GM15510 (cell line): ENCODE measurements at regions not wholly inside any gene's neighbourhood (a gene's known extent, or its start where the extent isn't known, plus 50 kb on each side); places are given as distances from the start of the nearest gene placed in this dataset.

ENCODE experiments used
- POLR2A ChIP-seq: IDR thresholded peaks from 3 replicates; pipeline ENCODE4 v1.6.1; 2011; ENCODE audit warnings: borderline replicate concordance; ENCODE audit not compliant: insufficient read length; ENCODE audit errors: extremely low read depth

DNA sequence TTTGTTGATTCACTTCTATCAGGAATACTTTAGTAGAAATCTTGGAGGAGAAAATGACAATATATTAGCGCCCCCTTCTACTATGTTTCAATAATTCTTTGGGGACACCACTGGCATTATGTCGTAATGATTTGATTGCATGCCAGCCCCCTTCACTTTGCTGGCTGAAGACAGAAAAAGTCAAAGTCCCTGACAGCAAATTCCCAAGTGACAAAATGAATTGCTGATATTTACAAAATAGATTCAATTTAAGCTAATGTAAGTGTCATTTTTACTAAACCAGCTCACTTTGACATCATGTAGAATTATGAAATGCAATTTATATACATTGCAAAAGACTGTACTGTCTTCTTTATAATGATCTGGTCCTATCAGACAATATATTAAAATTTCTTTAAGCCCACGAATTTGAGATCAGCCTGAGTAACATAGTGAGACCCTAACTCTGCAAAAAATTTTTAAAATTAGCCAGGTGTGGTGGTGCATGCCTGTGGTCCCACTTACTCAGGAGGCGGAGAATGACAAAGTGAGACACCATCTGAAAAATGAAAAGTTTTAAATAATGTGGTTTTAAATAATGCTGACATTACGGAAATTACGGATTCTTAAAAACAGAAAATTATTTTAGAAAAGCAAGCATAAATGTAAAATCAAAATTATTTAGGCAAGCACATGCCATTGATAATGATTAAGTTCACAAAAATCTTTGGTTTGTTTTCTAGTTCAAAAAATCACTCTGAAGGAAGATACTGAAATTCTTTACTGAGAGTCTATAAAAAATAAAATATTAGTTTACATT lies 520.1 kb upstream of the PKDCC start:
- TF ChIP-seq POLR2A, result no peak

DNA sequence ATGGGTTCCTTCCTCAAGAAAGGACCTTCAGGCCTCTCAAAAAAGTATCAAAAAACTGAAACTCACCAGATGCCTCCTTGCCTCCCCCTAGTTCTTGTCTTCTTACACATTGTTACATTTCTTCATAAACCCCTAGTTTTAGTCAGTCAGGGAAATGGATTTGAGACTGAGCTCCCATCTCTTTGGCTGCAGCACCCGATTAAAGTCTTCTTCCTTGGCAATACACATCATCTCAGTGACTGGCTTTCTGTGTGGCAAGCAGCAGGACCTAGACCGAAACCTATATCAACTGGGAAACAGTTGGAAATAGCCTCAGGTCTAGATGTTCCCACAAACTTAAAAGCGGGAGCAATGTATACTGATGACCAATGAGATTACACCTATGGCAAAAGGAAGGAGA lies 512.2 kb upstream of the PKDCC start:
- TF ChIP-seq POLR2A, result no peak

DNA sequence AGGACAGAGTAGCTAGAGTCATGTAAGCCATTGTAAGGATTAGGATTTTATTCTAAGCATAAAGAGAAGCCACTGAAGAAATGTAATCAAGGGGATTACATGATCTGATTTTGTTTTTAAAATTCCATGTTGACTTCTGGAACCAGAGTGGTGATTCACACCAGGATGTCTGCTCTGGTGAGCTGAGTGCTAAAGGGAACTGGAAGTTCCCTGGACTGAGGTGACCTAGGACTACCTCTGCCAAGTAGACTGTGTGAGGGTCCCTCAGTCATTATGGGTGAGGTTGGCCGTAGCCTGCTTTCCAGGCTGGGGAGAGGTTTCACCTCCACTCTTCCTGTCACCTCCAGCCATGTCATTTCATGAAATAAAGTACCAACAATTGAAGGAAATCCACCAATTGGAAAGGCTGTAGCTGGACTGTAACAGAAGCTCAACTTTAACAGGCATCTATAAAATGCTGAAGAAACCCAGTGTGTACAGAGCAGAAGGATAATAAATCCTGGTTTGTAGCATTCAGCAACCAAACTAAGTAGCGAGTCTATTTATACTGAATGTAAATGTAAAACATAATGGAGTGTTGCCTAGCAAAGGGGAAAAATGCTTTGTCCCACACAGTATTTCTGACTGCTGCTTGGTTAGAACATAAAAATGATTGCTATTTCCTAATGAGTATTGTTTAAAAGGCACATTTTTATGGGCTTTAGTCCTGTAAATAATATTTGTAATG lies 507.4 kb upstream of the PKDCC start:
- TF ChIP-seq POLR2A, result no peak

DNA sequence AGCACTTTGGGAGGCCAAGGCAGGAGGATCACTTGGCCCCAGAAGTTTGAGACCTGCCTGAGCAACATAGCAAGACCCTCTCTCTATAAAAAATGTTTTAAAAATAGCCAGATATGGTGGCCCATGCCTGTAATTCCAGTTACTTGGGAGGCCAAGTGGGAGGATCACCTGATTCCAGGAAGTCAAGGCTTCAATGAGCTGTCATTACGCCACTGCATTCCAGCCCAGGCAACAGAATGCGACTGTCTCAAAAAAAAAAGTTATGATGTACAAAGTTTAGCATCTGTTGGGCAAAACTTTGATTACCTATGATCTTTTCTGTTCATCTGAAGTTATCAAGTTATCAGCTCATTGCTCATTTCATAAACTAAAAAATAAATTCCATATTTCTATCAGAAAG lies 504.1 kb upstream of the PKDCC start:
- no peak for TF ChIP-seq POLR2A

DNA sequence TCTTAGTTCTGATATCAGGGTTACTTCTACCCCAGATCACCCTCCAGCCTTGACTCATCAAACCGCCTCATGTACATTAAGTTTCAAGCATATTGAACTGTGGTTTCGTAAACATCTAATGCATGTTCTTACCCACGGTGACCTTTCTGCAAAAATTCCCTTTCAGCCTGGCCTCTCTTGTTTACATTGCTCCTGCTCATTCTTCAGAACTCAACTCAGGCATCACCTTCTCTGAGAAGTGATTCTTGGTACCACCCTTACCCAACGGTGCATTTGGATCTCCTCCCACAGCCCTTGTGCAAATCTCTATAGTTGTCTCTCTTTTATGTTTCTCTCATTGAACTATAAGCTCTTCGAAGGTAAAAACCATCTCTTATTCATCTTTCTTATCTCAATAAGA lies 503.1 kb upstream of the PKDCC start:
- no peak for TF ChIP-seq POLR2A

DNA sequence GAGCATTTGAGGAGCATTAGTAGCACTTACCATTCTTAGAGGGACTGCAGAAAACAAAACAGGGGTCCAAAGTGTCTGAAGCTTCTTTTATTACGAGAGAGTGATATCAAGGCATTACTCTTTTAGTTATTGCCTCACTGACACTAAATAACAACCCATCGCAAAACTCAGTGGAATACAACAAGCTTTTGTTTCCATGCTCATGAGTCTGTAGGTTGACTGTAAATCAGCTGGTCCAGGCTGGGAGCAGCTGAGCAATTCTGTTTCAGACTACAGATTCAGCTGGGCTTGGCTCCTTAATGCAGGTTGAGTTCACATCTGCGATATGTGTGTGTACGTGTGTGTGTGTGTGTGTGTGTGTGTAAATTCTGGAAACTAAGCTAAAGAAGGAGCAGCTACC lies 501.8 kb upstream of the PKDCC start:
- TF ChIP-seq POLR2A, result no peak

DNA sequence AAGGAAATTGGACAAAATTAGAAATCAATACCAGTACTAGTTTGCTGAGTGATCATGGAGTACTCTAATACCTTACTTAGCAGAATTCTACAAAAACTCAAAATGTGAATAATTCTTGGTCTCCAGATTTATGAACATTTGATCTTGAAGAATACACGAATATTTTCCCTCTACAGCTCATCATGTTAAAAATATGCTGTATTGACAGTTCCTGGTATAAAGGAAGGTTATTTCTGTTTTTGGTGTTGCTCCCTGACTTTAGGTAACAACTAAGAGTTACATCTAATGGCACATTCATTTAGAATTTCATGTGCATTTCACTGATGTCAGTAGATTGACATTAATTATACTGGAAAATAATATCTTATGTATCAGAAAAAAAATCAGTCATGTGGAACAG lies 479.2 kb upstream of the PKDCC start:
- no peak for TF ChIP-seq POLR2A

DNA sequence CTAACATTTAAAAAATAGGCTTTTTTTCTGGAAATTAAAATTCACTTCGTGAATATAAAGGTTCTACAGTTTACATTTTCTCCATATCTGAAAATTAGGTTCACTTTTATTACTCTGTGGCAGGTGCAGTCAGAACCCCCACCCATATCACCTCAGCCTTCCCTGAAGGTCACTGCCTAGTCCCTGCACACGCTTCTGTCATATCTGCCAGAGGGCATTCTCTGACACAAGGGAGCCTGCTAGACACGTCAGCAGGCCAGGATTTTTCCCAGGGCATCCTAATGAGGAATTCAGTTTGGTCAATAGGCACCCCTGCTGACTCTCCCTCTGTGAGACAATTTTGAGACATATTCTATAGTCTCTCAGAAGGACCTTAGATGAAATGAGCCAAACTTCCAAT lies 475.7 kb upstream of the PKDCC start:
- TF ChIP-seq POLR2A, result no peak

DNA sequence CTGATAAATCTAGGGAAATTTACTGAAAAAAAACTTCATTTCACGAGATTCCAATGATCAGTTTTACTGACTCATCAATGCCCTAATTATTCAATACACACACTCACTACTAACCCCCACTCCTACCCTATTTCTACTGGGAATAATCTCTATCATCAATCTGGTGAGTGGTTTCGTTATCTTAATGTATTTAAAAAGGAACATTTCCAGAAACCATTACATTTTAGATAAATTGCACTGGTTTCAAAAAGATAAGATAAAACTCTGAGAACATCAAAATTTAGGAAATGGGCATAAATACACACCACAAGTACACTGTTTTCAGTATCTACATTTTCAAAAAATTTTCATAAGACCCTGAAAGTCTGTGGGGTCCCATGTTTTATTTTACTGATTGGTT lies 471.4 kb upstream of the PKDCC start:
- no peak for TF ChIP-seq POLR2A

DNA sequence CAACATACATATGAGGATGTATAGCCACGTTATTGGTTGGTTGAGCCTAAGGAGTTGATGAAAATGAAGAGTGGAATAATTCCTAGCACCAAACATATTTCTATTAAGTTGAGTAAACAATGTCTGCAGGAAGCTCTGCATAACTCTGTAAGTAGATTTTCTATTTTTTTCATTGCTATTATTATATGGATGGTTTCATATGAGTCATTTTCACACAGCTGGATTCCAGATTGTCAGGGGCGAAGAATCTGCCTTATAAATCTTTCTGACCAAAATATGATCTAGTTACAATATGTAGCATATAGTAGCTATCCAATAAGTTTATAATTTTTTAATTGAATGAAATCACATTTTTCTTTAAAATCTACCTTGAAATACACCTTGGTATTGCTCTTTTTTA lies 468.0 kb upstream of the PKDCC start:
- TF ChIP-seq POLR2A, result no peak

DNA sequence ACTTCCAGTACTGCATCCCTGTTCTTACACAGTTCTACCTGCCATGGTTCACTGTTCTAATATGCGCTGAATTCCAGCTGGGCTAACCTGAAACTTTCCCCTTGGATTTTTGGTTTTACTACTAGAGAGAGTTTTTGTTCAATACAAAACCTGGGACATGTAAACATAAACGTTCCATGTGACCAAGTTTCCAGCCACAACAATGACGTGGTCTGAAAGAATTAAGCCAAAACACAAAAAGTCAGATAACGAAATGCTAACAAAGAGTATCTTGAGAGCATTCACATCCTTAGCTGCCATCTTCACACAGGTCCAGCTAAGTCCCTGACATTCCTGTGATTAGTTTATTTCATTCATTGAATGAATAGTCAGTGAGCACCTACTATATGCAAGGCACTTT lies 467.0 kb upstream of the PKDCC start:
- TF ChIP-seq POLR2A, result no peak

DNA sequence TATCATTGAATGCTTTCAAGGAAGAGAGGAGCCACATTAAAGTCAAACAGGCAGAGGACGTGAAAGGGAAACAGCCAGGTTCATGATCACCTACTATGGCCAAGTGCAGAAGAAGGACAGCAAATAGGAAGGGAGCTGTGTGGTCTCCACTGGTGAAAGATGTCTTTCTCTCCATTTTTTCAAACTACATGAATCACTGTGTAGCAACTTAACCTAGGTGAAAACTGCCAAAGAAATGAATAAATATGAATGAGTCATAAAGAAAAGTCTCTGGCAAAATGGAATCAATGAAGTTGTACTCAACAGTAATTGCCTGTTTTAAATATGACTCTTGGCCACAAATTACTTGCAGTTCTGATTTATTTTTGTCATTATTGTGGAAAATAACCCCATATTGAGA lies 452.6 kb upstream of the PKDCC start:
- TF ChIP-seq POLR2A, result no peak

DNA sequence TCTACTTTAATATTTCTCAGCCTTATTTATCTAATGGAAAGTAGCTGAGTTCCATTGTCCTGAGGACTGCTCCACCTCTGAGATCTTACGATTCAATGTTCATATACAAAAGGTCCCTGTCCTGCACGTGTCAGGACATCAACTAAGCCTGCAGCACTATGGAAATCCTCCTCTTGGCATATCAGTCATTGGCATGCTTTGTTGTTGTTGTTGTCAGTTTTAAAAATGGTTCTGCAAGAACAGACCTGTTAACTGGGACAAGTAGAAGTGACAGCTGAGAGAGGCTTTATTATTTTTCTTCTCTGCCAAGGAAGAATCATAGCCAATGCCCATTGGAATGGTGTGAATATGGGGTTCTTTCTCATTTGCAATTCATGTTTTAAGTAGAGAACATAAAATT lies 450.1 kb upstream of the PKDCC start:
- no peak for TF ChIP-seq POLR2A

DNA sequence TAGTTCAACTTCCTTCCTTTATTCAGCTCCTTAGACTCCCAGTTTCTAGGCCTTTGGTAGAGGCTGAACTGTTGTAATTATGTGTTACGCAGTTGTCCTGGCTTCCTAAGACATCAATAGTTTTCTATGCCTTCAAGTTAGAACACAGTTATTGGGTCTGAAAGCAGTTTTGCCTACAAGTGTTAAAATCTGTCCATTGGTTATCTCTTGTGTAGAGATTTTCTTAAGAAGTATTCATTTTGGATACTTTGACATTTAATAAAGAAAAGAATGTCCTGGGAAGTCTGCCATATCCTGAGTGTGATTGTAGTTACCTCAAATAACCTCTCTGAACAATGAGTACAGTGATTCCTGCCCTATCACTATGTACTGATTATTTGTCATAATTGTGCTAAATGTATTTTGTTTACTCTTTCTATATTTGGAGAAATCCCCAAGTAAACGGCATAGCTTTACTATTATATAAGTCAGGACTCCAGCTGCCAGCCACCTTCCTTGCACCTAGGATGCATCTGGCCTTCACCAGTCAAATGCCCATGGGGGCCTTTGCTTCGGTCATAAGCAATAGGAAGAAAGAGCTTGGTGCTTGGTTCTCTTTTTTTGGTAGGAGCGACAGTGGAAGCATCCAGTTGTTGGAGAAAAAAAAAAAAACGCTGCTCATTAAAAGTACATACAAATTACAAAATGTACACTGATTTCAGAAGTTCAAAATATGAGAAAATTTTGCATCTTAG lies 449.5 kb upstream of the PKDCC start:
- no peak for TF ChIP-seq POLR2A

DNA sequence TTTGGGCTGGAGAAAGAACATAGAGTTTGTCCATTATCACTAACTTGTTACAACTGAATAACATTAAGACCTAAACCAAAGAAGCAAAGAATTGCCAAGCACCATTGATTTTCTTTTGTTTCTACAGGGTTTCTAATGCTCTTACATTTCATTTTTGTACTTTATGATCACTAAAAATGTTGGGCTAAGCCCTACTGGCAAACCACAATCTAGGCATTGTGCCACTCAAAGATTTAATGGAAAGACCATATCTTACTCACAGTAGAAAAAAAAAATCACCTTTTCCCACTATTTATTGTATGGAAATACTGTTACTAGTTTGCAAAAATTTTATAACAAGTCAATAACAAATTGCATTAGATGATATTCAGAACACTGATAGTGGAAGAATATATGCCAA lies 447.4 kb upstream of the PKDCC start:
- no peak for TF ChIP-seq POLR2A
